GM13976 (cell line): ENCODE measurements at regions not wholly inside any gene's neighbourhood (a gene's known extent, or its start where the extent isn't known, plus 50 kb on each side); places are given as distances from the start of the nearest gene placed in this dataset.

ENCODE experiments used
- DNase-seq: peaks from one replicate; pipeline ENCODE4 v3.0.0; 2012; ENCODE audit warnings: low spot score
- in situ Hi-C: fragments of 300-500 bp; cut with MboI; formaldehyde crosslinking; loops from one replicate; pipeline ENCODE4 v1.12.0; 2022; ENCODE audit warnings: low sequenced_read_pairs, mixed read lengths, inconsistent platforms; ENCODE audit not compliant: unreplicated experiment
- TF ChIP-seq, protein P1 (sequence below): IDR thresholded peaks from 2 replicates; pipeline ENCODE4 v1.5.1; 2012; ENCODE audit warnings: borderline replicate concordance, mild to moderate bottlenecking; ENCODE audit not compliant: insufficient read depth; ENCODE audit errors: extremely low read depth, missing control alignments, control extremely low read depth

DNA sequence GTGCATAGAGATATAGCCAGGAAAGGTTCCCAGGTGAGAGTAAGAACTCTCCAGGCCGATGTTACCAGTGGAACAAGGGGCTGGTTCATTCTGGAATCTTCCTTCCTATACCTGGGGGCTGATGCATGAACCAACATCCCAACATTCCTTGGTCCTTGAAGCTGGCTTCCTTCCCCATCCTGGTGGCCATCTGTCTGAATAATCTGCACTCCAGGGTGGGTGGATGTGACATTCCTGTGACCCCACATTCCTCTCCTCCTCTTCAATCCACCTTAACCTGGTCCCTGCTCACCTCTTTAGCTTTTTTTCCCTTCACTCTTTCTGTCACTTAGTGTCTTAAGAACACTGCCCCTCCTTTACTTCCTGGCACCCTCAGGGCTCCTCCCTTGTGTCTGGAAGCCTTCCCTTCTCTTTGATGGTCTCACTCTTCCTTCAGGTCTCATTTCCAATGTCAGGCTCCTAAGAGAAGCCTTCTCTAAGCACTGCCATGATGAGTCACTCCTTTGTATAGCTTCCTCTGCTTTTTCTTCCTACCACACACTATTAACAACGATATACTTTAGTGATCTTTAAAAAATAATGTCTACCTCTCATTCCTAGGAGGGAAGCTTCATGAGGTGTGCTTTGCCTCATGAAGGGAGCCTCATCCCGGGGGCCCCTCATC lies 80.3 kb downstream of the BOD1 start:
- TF ChIP-seq, protein P1, sequence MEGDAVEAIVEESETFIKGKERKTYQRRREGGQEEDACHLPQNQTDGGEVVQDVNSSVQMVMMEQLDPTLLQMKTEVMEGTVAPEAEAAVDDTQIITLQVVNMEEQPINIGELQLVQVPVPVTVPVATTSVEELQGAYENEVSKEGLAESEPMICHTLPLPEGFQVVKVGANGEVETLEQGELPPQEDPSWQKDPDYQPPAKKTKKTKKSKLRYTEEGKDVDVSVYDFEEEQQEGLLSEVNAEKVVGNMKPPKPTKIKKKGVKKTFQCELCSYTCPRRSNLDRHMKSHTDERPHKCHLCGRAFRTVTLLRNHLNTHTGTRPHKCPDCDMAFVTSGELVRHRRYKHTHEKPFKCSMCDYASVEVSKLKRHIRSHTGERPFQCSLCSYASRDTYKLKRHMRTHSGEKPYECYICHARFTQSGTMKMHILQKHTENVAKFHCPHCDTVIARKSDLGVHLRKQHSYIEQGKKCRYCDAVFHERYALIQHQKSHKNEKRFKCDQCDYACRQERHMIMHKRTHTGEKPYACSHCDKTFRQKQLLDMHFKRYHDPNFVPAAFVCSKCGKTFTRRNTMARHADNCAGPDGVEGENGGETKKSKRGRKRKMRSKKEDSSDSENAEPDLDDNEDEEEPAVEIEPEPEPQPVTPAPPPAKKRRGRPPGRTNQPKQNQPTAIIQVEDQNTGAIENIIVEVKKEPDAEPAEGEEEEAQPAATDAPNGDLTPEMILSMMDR = no peak
- no peak for DNase-seq
- in situ Hi-C loops = no loop called here

- in situ Hi-C loops = no loop called here
- TF ChIP-seq, protein P1 = no peak
- DNase-seq = no peak
Measured at GRCh38 chr5:173535166-173535975, 81.1 kb downstream of the BOD1 start.

DNA sequence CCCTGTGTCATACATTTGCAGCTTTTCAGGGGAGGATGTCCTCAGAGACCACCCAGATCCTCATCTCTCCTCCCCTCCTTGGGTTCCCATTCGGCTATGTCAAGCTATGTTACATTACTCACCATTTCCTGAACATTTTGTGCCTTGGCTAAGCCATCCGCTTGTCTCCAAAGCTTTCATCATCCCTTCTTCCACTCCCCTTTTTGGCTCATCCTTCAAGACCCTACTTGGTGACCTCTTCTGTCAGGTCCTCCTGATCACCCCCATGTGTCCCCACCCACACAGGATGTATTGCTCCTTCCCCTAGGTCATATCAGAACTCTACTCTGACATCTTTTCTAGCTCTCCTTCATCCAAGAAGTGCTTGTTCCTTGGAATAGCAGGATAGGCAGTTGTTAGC lies 81.8 kb downstream of the BOD1 start:
- TF ChIP-seq, protein P1 = no peak
- in situ Hi-C loops = no loop called here
- DNase-seq = no peak

DNA sequence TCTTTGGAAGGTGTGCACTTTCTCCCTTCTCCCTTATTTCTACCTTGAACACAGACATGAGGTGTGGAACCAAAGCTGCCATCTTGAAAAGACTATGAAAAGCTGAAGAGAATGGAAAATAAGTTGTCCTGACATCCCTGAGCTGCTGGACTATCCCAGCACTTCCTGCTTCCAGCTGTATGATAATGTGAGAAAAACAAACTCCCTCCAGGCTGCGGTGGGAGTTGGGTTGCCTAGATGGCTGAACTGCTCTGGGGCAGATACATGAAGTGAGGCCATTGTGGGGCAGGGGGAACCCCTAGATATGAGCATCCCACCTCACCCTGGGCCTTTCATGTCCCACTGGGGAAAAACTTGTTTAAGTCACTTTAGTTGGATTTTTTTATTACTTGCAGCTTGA lies 82.4 kb downstream of the BOD1 start:
- in situ Hi-C loops = no loop called here
- DNase-seq = no peak
- TF ChIP-seq, protein P1 = no peak

DNA sequence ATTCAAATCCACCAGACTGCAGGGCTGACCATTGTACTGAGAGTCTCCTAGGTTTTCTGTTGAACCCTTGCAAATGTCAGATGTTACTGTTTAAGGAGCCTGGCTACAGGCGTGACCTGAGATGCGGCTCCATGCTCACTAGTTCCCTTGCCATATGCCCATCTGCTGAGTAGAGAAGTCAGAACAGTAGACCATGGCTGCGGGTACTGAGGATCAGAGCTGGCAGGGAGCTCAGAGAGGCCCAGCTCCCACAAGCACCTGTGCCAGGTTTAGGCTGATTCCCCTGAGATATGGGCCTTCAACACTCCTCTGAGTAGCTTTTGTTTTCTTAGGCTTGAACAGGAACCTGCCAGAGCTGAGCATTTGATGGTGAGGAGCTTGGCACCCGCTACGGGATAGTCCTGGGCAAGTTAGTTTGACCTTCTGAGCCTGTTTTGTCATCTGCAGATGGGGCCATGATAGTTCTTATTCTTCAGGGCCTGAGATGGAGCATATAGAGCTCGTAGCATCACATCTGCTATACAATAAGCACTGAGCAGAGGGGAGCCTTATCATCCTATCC lies 83.7 kb downstream of the BOD1 start:
- TF ChIP-seq, protein P1 = no peak
- in situ Hi-C loops = no loop called here

GRCh38 chr5:173531863-173532262 lies 84.6 kb downstream of the BOD1 start:
- in situ Hi-C loops = no loop called here
- no peak for DNase-seq
- TF ChIP-seq, protein P1 = no peak

More for the DNA sequence above, 83.7 kb downstream of the BOD1 start:
- DNase-seq = no peak
